OCI-M2 (cell line): ENCODE measurements at regions not wholly inside any gene's neighbourhood (a gene's known extent, or its start where the extent isn't known, plus 50 kb on each side); places are given as distances from the start of the nearest gene placed in this dataset.

Experiments
- DNase-seq: peaks from one replicate; lab custom pipeline; 2025; ENCODE audit not compliant: unreplicated experiment; lab: John Stamatoyannopoulos, UW

DNA sequence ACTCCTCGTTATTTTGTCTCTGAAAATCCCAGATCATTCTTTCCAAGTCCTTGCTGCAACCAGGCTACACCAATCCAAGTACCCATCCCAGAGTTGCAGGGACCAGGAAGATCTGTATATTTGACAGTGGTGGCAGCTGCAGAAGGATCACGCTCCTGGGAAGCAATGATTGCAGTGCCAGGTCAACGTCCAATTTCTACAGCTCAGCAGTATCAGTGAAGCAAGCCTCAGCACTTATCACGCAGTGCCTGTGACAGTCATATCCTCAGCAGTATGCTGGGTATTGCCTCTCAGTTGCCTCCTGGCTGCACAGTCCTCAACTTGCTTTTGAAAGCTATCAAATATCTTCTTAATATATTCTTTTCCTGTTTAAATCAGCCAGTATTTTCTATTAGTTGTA is 66.7 kb downstream of the BARHL2 start:
- no peak for DNase-seq

GRCh38 chr1:90640325-90640724 is 76.8 kb downstream of the BARHL2 start:
- DNase-seq, result no peak

DNA sequence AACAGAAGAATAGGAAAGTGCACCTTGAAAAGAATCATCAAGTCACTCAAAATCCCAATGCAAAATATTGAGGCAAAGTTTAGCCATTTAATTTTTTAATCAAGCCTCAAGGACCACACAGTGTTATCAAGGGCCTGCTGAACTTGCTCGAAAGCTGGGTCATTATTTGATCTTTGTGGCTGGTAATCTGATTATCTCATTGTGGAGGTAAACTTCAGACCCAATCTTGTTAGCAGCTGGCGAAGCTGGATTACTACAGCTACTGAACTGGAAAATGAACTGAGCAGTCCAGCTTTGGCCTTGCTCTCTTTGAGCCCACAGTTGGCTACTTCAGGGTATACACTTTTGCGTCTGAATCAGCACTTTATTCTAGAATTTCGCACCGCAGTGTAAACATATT is 94.4 kb downstream of the BARHL2 start:
- no peak for DNase-seq

DNA sequence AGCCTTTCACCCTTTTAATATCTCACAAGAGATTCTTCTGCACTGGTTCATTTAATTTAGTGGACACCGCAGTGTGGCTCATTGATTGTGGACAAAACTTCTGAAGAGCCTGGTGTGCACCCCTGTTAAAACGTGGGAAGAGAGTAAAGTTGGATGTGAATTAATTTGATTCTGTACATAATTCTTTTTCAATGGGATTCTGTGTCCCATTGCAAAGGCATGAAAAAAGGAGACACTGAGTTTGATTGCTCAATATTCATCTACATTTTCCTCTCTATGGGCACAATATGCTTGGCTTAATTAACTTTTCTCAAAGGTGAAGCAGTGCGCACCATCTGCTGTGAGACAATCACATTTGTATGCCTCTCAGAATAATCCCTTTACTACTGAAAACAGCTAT is 95.1 kb downstream of the BARHL2 start:
- no peak for DNase-seq

- no peak for DNase-seq
These were observed 100.7 kb downstream of the BARHL2 start for GRCh38 chr1:90616395-90616794.

- DNase-seq, result no peak
These were observed 102.2 kb downstream of the BARHL2 start for GRCh38 chr1:90614872-90615271.

GRCh38 chr1:90613371-90613770 is 103.7 kb downstream of the BARHL2 start:
- no peak for DNase-seq

- DNase-seq, result no peak
These were observed 105.1 kb downstream of the BARHL2 start for GRCh38 chr1:90612033-90612432.

DNA sequence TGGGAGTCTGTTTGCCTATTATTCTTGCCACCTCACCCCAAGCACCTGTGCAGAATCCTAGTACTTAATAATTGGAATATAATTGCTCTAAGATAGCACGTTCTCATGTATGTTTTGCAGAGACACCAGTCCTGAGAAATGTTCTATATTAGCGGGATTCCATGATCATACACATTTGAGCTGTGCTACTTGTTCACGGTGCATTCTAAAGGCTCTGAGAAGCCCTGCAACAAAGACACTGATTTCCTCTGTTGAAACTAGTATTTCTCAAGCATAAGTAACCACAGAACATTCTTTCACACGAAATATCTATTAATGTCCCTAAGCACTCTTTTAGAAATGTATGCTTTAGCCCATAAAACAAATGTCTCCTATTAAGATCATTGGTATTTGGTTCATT is 109.4 kb downstream of the BARHL2 start:
- no peak for DNase-seq

DNA sequence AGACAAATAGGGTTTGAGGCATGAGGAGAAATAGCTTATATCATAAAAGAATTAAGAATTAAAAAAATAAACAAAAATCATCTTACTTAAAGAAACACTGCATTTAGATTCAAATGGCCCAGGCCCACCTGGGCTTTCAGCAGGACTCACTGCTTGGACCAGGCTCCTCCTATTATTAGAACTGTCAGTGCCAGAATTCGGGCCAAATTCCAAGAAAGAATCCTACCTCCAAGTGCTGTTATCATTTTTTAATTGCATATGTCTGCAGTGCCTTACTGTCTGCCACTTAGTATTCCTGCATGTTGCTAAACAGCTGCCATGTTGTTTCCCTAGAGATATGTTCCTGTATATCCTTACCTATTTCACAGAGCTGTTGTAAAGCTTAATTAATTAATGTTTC is 112.0 kb downstream of the BARHL2 start:
- DNase-seq, result no peak

- DNase-seq, result no peak
These were observed 123.8 kb downstream of the BARHL2 start for GRCh38 chr1:90593312-90593711.

DNA sequence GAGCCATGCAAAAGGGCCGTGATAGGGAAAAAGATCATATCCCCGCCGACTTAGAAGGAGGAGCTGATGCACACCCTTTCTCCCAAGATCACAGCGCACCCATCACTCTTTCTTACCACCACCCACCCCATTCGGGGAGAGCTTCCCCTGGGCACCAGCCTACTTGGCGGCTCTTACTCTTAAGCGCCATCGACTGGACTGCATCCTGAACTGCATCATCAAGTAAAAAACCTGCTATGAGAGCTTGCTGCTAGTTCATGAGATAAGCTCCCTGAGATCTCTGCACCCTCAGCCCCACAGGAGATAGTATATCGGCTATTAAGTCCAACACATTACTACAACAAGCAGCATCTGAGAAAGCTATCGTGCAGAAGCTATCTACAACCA is 125.1 kb downstream of the BARHL2 start:
- DNase-seq, result no peak

GRCh38 chr1:90591355-90591969 is 125.6 kb downstream of the BARHL2 start:
- no peak for DNase-seq

DNA sequence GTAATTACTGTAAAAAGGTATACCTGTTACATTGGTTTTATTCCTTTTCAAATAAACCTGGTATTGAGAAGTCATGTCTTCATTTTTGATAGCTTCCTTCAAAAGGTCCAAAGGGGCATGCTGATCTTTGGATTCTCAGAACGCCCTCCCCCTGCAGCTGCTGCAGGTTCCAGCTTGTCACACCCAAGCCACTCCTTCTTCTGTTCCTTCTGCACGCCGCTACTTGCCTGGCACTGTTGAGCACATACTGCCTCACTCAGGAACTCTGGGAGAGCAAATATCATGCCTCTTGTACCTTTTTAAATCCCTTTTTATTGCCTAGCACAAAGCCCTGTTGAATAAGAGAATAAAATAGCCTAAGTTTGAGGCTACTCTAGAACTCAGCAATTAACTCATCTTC is 136.9 kb downstream of the BARHL2 start:
- no peak for DNase-seq

- peak; percentile 11 for DNase-seq
These were observed 137.8 kb downstream of the BARHL2 start for GRCh38 chr1:90579212-90579802.

GRCh38 chr1:90574692-90575370 is 142.3 kb downstream of the BARHL2 start:
- DNase-seq, result no peak

DNA sequence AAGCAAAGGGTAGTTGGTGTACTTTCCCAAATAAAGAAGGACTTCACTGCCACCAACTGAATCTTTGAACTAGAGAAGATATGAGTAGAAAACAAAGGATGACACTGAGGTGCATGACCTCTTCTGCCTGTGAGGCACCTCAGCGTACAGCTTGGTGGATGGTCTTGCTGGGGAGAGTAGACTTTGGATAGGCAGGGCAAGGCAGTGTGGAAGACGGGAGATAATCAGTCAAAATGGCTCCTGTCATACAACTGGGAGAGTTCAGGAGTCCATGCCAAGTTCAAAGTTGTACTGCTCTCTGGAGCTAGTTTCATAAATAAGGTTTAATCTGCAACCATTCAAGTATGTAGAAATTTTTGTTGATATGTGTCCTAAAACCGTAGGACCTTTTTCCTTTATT is 143.4 kb downstream of the BARHL2 start:
- no peak for DNase-seq

DNA sequence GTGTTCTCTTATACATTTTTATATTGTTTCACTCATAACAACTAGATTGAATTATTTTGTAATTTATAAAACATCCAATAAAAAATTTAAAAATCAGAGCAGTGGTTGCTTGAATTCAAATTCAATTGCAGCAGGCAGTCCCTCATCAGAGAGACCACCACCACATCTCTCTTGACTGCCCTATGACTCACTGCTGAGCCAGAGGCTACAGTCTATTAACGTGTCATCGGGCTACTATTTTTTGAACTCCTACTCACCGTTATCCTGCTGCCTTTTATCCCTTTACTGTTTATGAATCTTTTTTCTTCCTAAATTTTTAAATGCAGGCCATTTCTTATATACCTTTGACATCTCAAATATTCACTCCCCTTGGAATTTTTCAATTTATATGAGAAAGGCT is 144.7 kb downstream of the BARHL2 start:
- no peak for DNase-seq

DNA sequence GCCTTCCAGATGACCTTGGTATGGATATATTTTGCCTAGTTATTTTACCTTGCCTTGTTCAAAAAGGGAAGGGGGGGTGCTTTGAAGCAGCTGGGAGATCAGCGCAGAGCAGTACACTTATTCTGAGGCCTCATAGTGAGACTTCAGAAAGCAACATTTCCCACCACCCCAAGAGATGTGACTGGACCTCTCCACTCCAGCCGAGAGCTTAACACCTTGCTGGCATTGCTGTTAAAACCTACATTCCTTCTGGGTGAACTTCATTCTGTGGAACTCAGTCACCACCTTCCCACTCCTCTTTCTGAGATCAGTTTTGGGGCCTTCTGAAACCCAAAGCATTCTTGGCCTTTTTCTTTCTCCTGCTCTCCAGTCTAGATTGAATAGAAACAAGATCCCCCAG is 148.7 kb downstream of the BARHL2 start:
- DNase-seq, result no peak

DNA sequence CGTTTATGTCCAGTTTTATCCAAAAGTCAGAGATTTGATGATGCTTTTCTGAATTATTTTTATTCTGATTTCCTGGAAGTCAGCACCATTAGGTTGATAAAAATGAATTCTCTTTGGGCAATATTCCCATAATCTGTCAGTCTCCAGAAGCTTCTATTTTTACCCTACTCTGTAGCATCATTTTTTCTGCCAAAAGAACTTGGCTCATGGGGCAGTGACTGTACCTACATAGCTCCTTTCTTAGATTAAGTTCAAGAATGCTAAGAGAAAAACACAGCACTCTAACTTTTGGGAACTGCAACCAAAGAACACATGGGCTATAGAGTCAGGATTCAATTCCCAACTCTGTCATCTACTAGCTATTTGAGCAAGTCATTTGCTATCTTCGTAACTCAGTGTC is 152.9 kb downstream of the BARHL2 start:
- DNase-seq, result no peak

GRCh38 chr1:90562892-90563291 is 154.2 kb downstream of the BARHL2 start:
- DNase-seq, result no peak

GRCh38 chr1:90561911-90562310 is 155.2 kb downstream of the BARHL2 start:
- no peak for DNase-seq
